Naive thymus-derived CD4-positive, alpha-beta T cell (primary cell): ENCODE measurements at regions not wholly inside any gene's neighbourhood (a gene's known extent, or its start where the extent isn't known, plus 50 kb on each side); places are given as distances from the start of the nearest gene placed in this dataset.

Source experiments
- ATAC-seq: fragments of 150-1000 bp; cut with Tn5 transposase; 2 replicates; pipeline ENCODE4 v1.10.0; 2021; ENCODE audit warnings: mild to moderate bottlenecking, moderate library complexity
- CTCF ChIA-PET: fragments of 350-600 bp; sonication (Branson Sonifier 250); formaldehyde crosslinking; loops from one replicate; lab custom pipeline; 2021; ENCODE audit warnings: antibody characterized with exemption; lab: Charles Lee
- POLR2A ChIA-PET: fragments of 350-600 bp; sonication (Branson Sonifier 250); formaldehyde crosslinking; loops from one replicate; lab custom pipeline; 2021; ENCODE audit warnings: antibody characterized with exemption, inconsistent platforms; lab: Charles Lee
- DNase-seq, 9 donors: peaks; one replicate each; pipeline versions ENCODE4 v3.0.0 to v3.0.0-alpha.2; 2020 to 2022; ENCODE audit warnings: mixed read lengths in 1 of 9
- H3K27ac ChIP-seq: one replicate; pipeline ENCODE4 v1.7.0; 2013; ENCODE audit warnings: mild to moderate bottlenecking, low read depth, low read length, moderate library complexity
- H3K27me3 ChIP-seq, 2 donors: one replicate each; pipeline ENCODE4 v1.7.0; 2013; ENCODE audit warnings: low read length in 2 of 2, mild to moderate bottlenecking in 2 of 2, moderate library complexity in 2 of 2; ENCODE audit not compliant: control insufficient read depth in 2 of 2, insufficient read depth in 2 of 2
- H3K36me3 ChIP-seq, 3 experiments: 1 replicate in 2 of 3; 2 replicates in 1 of 3; pipeline ENCODE4 v1.7.0; 2013; ENCODE audit warnings: low read length in 3 of 3, mild to moderate bottlenecking in 3 of 3, moderate library complexity in 1 of 3; ENCODE audit not compliant: insufficient read depth in 3 of 3, control insufficient read depth in 2 of 3
- H3K4me1 ChIP-seq, 2 donors: one replicate each; pipeline ENCODE4 v1.7.0; 2013; ENCODE audit warnings: low read length in 2 of 2, mild to moderate bottlenecking in 2 of 2, moderate library complexity in 1 of 2; ENCODE audit not compliant: control insufficient read depth in 2 of 2, insufficient read depth in 2 of 2
- H3K4me3 ChIP-seq: 2 replicates; pipeline ENCODE4 v1.7.0; 2013; ENCODE audit warnings: mild to moderate bottlenecking, low read length
- H3K9me3 ChIP-seq, 3 experiments: 1 replicate in 2 of 3; 2 replicates in 1 of 3; pipeline ENCODE4 v1.7.0; 2013; ENCODE audit warnings: low read length in 3 of 3; ENCODE audit not compliant: control insufficient read depth in 2 of 3
- H3K27ac Mint-ChIP-seq, 9 donors: one replicate each; pipeline ENCODE4 v1.8.0; 2020 to 2022; ENCODE audit warnings: mixed read lengths in 9 of 9, mild to moderate bottlenecking in 8 of 9, moderate library complexity in 5 of 9, inconsistent platforms in 2 of 9
- H3K27me3 Mint-ChIP-seq, 5 donors: one replicate each; pipeline ENCODE4 v1.8.0; 2021 to 2022; ENCODE audit warnings: mixed read lengths in 5 of 5, mild to moderate bottlenecking in 1 of 5
- H3K36me3 Mint-ChIP-seq, 5 donors: one replicate each; pipeline ENCODE4 v1.8.0; 2020 to 2022; ENCODE audit warnings: mixed read lengths in 5 of 5, mild to moderate bottlenecking in 3 of 5, inconsistent platforms in 1 of 5
- H3K4me1 Mint-ChIP-seq, 7 donors: one replicate each; pipeline ENCODE4 v1.8.0; 2020 to 2022; ENCODE audit warnings: mixed read lengths in 7 of 7, mild to moderate bottlenecking in 3 of 7, inconsistent platforms in 1 of 7
- H3K4me3 Mint-ChIP-seq, 10 donors: one replicate each; pipeline ENCODE4 v1.8.0; 2020 to 2022; ENCODE audit warnings: mild to moderate bottlenecking in 10 of 10, mixed read lengths in 10 of 10, moderate library complexity in 6 of 10, inconsistent platforms in 2 of 10
- H3K9me3 Mint-ChIP-seq, 11 donors: one replicate each; pipeline ENCODE4 v1.8.0; 2020 to 2022; ENCODE audit warnings: mixed read lengths in 11 of 11, mild to moderate bottlenecking in 4 of 11, inconsistent platforms in 1 of 11, moderate library complexity in 1 of 11
- intact Hi-C, 2 donors: fragments of 100-400 bp; cut with micrococcal nuclease; formaldehyde crosslinking; loops; one replicate each; pipeline ENCODE4 v1.15.1; 2023

DNA sequence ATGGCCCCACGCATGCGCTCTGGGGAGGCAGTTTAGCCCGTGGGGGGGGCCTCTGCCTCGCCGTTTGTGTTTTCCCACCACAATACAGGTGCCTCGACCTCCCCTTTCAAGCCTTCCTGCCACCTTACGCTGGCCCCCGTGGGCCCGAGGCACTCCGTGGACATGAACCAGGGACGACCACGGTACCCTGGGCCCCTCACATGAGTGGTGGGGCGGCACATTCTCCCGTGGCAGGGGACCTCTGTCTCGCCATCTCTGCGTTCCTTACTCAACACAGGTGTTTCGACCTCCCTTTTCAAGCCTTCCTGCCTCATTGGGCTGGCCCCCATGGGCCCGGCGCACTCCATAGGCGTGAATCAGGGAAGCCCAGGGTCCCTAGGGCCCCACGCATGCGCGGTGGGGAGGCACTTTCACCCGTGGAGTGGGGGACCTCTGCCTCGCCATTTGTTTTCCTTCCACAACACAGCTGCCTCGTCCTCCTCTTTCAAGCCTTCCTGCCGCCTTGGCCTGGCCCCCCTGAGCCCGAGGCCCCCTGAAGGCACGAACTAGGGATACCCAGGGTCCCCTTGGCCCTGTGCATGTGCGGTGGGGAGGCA lies 339.5 kb downstream of the ALG10 start:
- Mint-ChIP-seq H3K36me3 (peaks cover 0 to 15% (median 0%) of the 10 kb centered on the region in 5 donors), H3K27me3 (peaks cover 0 to 28% (median 0%) of the 10 kb centered on the region in 5 donors), H3K4me3 (no peak overlapping the region), H3K9me3 (peaks cover 0 to 45% (median 17%) of the 10 kb centered on the region in 11 donors), H3K27ac (no peak overlapping the region), H3K4me1 (no peaks in the 10 kb centered on the region)
- no peak for ATAC-seq
- no peak for DNase-seq
- H3K27ac ChIP-seq = no peak overlapping the region
- ChIA-PET CTCF (no interaction called here), POLR2A (no interaction called here)
- H3K36me3 ChIP-seq = no peaks in the 10 kb centered on the region
- H3K4me3 ChIP-seq = no peak overlapping the region
- H3K9me3 ChIP-seq = peaks cover 0 to 84% (median 0%) of the 10 kb centered on the region in 3 experiments
- H3K27me3 ChIP-seq = no peaks in the 10 kb centered on the region
- intact Hi-C loops = no loop called here
- no peaks in the 10 kb centered on the region for H3K4me1 ChIP-seq

DNA sequence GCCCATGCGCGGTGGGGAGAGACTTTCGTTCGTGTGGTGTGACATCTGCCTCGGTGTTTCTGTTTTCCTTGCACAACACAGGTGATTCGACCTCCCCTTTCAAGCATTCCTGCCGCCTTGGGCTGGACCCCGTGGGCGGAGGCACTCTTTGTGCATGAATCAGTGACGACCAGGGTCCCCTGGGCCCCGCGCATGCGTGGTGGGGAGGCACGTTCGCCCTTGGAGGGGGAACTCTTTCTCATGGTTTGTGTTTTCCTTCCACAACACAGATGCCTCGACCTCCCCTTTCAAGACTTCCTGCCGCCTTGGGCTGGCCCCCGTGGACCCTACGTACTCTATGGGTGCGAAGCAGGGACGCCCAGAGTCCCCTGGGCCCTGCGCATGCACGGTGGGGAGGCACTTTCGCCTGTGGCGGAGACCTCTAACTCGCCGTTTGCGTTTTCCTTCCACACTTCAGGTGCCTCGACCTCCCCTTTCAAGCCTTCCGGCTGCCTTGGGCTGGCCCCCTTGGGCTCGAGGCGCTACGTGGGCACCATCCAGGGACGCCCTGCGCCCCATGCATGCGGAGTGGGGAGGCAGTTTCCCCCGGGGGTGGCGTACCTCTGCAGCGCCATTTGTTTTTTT lies 340.9 kb downstream of the ALG10 start:
- H3K27ac Mint-ChIP-seq = no peak overlapping the region
- Histone ChIP-seq H3K9me3 (peaks cover 0 to 86% (median 0%) of the 10 kb centered on the region in 3 experiments), H3K36me3 (no peaks in the 10 kb centered on the region), H3K4me1 (no peaks in the 10 kb centered on the region), H3K27ac (no peak overlapping the region), H3K4me3 (no peak overlapping the region), H3K27me3 (no peaks in the 10 kb centered on the region)
- peaks cover 0 to 22% (median 0%) of the 10 kb centered on the region in 5 donors for H3K36me3 Mint-ChIP-seq
- peaks cover 0 to 49% (median 20%) of the 10 kb centered on the region in 11 donors for H3K9me3 Mint-ChIP-seq
- no peak for DNase-seq
- no peaks in the 10 kb centered on the region for H3K4me1 Mint-ChIP-seq
- ChIA-PET POLR2A (no interaction called here), CTCF (no interaction called here)
- no peak overlapping the region for H3K4me3 Mint-ChIP-seq
- peaks cover 0 to 28% (median 0%) of the 10 kb centered on the region in 5 donors for H3K27me3 Mint-ChIP-seq
- no peak for ATAC-seq
- intact Hi-C loops = no loop called here

- H3K36me3 Mint-ChIP-seq = peaks cover 0 to 26% (median 0%) of the 10 kb centered on the region in 5 donors
- H3K4me3 Mint-ChIP-seq = no peak overlapping the region
- H3K27me3 ChIP-seq = no peaks in the 10 kb centered on the region
- peaks cover 0 to 52% (median 26%) of the 10 kb centered on the region in 11 donors for H3K9me3 Mint-ChIP-seq
- POLR2A ChIA-PET = no interaction called here
- no peaks in the 10 kb centered on the region for H3K36me3 ChIP-seq
- no peak overlapping the region for H3K27ac ChIP-seq
- H3K27ac Mint-ChIP-seq = no peak overlapping the region
- H3K4me1 Mint-ChIP-seq = no peaks in the 10 kb centered on the region
- no peak overlapping the region for H3K4me3 ChIP-seq
- H3K27me3 Mint-ChIP-seq = peaks cover 0 to 13% (median 0%) of the 10 kb centered on the region in 5 donors
- H3K9me3 ChIP-seq = peaks cover 0 to 86% (median 0%) of the 10 kb centered on the region in 3 experiments
- CTCF ChIA-PET = no interaction called here
- intact Hi-C loops = no loop called here
- no peak for ATAC-seq
- DNase-seq = no peak
- no peaks in the 10 kb centered on the region for H3K4me1 ChIP-seq
Observed at GRCh38 chr12:34368079-34368478, 345.8 kb downstream of the ALG10 start.

- peaks cover 0 to 15% (median 0%) of the 10 kb centered on the region in 5 donors for H3K36me3 Mint-ChIP-seq
- H3K27ac Mint-ChIP-seq = peak overlapping the region in 1 of 9 donors; percentile 19
- Histone ChIP-seq H3K4me3 (no peak overlapping the region), H3K36me3 (no peaks in the 10 kb centered on the region), H3K9me3 (peaks cover 0 to 98% (median 0%) of the 10 kb centered on the region in 3 experiments), H3K27ac (no peak overlapping the region), H3K27me3 (no peaks in the 10 kb centered on the region), H3K4me1 (no peaks in the 10 kb centered on the region)
- POLR2A ChIA-PET = no interaction called here
- peaks cover 0 to 4% (median 0%) of the 10 kb centered on the region in 5 donors for H3K27me3 Mint-ChIP-seq
- CTCF ChIA-PET = no interaction called here
- ATAC-seq (no peak), DNase-seq (no peak)
- H3K9me3 Mint-ChIP-seq = peaks cover 0 to 43% (median 23%) of the 10 kb centered on the region in 11 donors
- H3K4me3 Mint-ChIP-seq = no peak overlapping the region
- intact Hi-C loops = no loop called here
- no peaks in the 10 kb centered on the region for H3K4me1 Mint-ChIP-seq
Observed at GRCh38 chr12:34371050-34371449, 348.8 kb downstream of the ALG10 start.

DNA sequence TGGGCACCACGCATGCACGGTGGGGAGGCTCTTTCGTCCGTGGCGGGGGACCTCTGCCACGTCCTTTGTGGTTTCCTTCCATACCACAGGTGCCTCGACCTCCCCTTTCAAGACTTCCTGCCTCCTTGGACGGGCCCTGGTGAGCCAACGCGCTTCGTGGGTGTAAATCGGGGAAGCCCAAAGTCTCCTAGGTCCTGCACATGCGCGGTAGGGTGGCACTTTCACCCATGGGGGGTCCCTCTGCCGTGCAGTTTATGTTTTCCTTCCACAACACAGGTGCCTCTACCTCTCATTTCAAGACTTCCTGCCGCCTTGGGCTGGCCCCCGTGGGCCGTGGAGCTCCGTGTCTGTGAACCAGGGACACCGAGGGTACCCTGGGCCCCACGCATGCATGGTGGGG lies 349.7 kb downstream of the ALG10 start:
- intact Hi-C loops = no loop called here
- H3K4me1 Mint-ChIP-seq = no peaks in the 10 kb centered on the region
- no peak overlapping the region for H3K4me3 Mint-ChIP-seq
- no peaks in the 10 kb centered on the region for H3K4me1 ChIP-seq
- H3K27ac ChIP-seq = no peak overlapping the region
- H3K27me3 Mint-ChIP-seq = peaks cover 0 to 4% (median 0%) of the 10 kb centered on the region in 5 donors
- H3K9me3 Mint-ChIP-seq = peaks cover 0 to 41% (median 23%) of the 10 kb centered on the region in 11 donors
- DNase-seq = no peak
- H3K4me3 ChIP-seq = no peak overlapping the region
- H3K36me3 ChIP-seq = no peaks in the 10 kb centered on the region
- no peak overlapping the region for H3K27ac Mint-ChIP-seq
- CTCF ChIA-PET = no interaction called here
- H3K9me3 ChIP-seq = peaks cover 0 to 98% (median 0%) of the 10 kb centered on the region in 3 experiments
- POLR2A ChIA-PET = no interaction called here
- H3K27me3 ChIP-seq = no peaks in the 10 kb centered on the region
- no peak for ATAC-seq
- H3K36me3 Mint-ChIP-seq = peaks cover 0 to 11% (median 0%) of the 10 kb centered on the region in 5 donors

GRCh38 chr12:34373926-34374325 lies 351.6 kb downstream of the ALG10 start:
- Mint-ChIP-seq H3K27me3 (peaks cover 0 to 13% (median 0%) of the 10 kb centered on the region in 5 donors), H3K27ac (no peak overlapping the region), H3K36me3 (peaks cover 0 to 9% (median 0%) of the 10 kb centered on the region in 5 donors), H3K4me3 (no peak overlapping the region), H3K4me1 (no peaks in the 10 kb centered on the region), H3K9me3 (peaks cover 0 to 50% (median 25%) of the 10 kb centered on the region in 11 donors)
- Histone ChIP-seq H3K27me3 (no peaks in the 10 kb centered on the region), H3K4me3 (no peak overlapping the region), H3K36me3 (no peaks in the 10 kb centered on the region), H3K4me1 (no peaks in the 10 kb centered on the region), H3K9me3 (peaks cover 0 to 90% (median 0%) of the 10 kb centered on the region in 3 experiments), H3K27ac (no peak overlapping the region)
- DNase-seq (no peak), ATAC-seq (no peak)
- ChIA-PET POLR2A (no interaction called here), CTCF (no interaction called here)
- intact Hi-C loops = no loop called here
